DOHH2 (cell line): ENCODE measurements at regions not wholly inside any gene's neighbourhood (a gene's known extent, or its start where the extent isn't known, plus 50 kb on each side); places are given as distances from the start of the nearest gene placed in this dataset.

Experiments used
- CTCF ChIP-seq: fragments of 200-600 bp; sonication (generic); IDR thresholded peaks from one replicate; pipeline ENCODE4 v1.5.1; 2014; ENCODE audit warnings: antibody characterized with exemption, mild to moderate bottlenecking, low read depth, low read length; ENCODE audit not compliant: poor library complexity, severe bottlenecking
- EZH2phosphoT487 ChIP-seq: fragments of 200-600 bp; sonication (generic); IDR thresholded peaks from 2 replicates; pipeline ENCODE4 v1.6.1; 2017; ENCODE audit warnings: borderline replicate concordance, mild to moderate bottlenecking, antibody characterized with exemption, low read length, moderate library complexity, mixed read lengths

DNA sequence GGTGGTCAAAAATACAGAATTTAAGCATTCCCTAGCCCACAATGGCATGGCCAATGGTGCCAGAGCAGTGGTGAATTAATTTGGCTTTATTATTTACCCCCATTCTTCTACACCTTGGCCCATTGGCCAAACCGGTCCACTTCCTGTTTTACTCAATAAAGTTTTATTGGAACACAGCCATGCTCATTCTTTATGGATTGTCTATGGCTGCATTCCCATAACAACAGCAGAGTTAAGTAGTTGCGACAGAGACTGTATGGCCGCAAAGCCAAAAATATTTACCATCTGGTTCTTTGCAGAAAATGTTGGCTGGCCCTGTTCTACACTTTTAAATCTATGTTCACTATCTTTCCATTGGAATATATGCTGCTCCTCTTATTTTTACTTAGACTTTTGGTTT is 130.3 kb upstream of the CCDC68 start:
- TF ChIP-seq CTCF, result no peak
- no peak for TF ChIP-seq EZH2phosphoT487
